Stimulated activated CD8-positive, alpha-beta memory T cell treated with anti-CD3 and anti-CD28 coated beads, Interleukin-7, amount 100 ng/mL, for 48 hours (primary cell): ENCODE measurements at regions not wholly inside any gene's neighbourhood (a gene's known extent, or its start where the extent isn't known, plus 50 kb on each side); places are given as distances from the start of the nearest gene placed in this dataset.

ENCODE experiments used
- DNase-seq, 2 donors: peaks; one replicate each; pipeline ENCODE4 v3.0.0-alpha.2; 2020; ENCODE audit warnings: low read depth in 1 of 2; ENCODE audit errors: extremely low read depth in 1 of 2

GRCh38 chr2:121860033-121860757, 104.7 kb downstream of the TSN start:
- DNase-seq = no peak

DNA sequence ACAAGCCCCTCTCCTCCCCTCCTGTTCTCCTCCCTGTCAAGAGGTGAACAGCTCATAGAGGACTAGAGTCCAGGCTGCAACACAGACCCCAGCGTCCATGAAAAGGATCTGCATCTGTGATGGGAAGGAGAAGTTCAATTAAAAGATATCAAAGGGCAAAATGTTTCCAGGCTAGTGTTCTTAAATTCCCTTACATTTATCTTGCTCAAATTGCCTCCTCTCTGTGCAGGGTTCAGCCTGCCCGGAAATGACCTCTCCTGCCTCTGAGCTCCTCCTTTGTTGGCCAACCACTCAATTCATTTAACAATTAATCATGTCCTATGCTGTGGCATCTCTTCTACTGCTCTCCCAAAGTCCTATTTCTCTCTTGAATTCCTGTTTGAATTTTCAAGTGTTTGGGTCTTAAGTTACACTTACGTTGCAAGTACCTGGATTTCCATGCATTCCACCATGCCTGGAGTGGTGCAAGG, 105.3 kb downstream of the TSN start:
- no peak for DNase-seq

- DNase-seq = no peak
These were observed 106.8 kb downstream of the TSN start for GRCh38 chr2:121862286-121862685.

GRCh38 chr2:121865914-121866313, 110.5 kb downstream of the TSN start:
- no peak for DNase-seq

- DNase-seq = no peak
These were observed 111.3 kb downstream of the TSN start for GRCh38 chr2:121866789-121867188.

GRCh38 chr2:121868652-121869051, 113.2 kb downstream of the TSN start:
- no peak for DNase-seq

- no peak for DNase-seq
These were observed 113.9 kb downstream of the TSN start for GRCh38 chr2:121869363-121869762.

DNA sequence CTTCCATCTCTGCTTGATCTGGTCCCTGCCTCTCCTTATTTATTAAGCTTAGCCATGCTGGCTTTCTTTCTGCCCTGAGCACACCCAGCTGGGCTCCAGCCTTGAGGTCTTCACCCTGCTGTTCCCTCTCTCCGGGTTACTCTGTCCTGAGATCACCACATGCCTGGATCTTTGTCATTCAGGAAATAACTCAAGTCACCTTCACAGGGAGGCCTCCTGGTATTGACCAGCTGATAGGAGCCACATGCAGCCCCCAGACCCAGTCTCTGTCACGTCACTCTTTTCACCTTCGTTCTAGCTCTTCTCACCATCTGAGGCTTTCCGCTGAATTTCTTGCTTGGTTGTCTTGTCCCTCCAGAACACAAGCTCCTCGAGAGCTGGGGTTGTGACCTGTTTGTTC, 114.4 kb downstream of the TSN start:
- no peak for DNase-seq

GRCh38 chr2:121872651-121873050, 117.2 kb downstream of the TSN start:
- DNase-seq = no peak

GRCh38 chr2:121873864-121874263, 118.4 kb downstream of the TSN start:
- DNase-seq = no peak

- no peak for DNase-seq
These were observed 120.2 kb downstream of the TSN start for GRCh38 chr2:121875585-121876185.

DNA sequence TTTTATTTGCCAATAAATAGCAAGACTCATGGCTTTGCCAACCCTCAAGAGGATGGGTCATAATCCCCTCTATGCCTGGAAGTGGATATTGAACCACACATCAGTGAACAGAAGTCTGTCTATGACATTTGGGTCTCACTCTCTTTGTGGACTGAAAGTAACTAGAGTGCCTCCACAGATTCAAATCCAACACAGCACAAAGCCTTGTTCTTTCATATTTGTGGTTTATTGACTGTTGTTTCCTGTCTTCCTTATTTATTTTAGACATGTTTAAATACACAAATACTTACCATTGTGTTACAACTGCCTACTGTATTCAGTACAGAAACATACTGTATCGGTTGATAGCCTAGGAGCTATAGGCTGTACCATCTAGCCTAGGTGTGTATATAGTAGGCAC, 121.9 kb downstream of the TSN start:
- DNase-seq = no peak

DNA sequence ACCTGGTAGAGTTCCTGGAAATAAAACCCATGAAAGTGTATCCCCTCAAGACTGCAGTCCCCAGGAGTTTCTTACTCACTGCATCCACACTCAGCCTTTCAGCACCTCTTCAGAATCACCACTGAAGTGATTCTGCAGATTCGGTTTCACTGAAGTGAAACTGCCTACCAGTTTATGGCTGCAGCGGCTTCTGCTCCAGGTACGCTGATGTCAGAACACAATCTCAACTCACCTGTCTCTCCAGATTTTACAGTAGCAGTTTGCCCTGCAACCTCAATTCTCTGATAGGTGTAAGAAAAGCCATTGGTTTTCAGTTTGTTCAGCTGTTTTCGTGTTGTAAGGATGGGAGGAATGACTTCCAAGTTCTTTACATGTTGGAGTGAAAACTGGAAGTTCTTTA, 124.8 kb downstream of the TSN start:
- DNase-seq = no peak

DNA sequence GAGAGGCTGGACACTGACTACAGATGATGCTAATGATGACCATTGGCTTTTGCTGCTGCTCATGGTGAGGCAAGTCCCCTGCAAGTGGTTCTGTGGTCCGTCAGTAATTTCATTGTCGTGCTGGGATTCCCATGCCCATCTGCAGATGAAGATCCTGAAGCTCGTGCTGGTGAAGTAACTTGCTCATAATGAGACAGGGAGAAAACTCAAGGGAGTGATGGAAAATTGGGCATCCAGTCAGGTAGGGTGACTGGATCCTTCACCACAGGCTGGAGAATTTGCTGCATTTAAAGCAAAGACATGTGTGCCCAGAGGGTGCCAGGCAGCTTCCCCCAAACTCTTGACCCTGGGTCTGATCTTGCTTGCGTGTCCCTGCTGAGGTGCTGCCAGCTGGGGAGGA, 125.6 kb downstream of the TSN start:
- no peak for DNase-seq

- DNase-seq = no peak
These were observed 126.5 kb downstream of the TSN start for GRCh38 chr2:121881950-121882349.

GRCh38 chr2:121884078-121884477, 128.6 kb downstream of the TSN start:
- no peak for DNase-seq

GRCh38 chr2:121884511-121884921, 129.1 kb downstream of the TSN start:
- no peak for DNase-seq

GRCh38 chr2:121886059-121886458, 130.6 kb downstream of the TSN start:
- DNase-seq = no peak

GRCh38 chr2:121887513-121888188, 132.2 kb downstream of the TSN start:
- no peak for DNase-seq

DNA sequence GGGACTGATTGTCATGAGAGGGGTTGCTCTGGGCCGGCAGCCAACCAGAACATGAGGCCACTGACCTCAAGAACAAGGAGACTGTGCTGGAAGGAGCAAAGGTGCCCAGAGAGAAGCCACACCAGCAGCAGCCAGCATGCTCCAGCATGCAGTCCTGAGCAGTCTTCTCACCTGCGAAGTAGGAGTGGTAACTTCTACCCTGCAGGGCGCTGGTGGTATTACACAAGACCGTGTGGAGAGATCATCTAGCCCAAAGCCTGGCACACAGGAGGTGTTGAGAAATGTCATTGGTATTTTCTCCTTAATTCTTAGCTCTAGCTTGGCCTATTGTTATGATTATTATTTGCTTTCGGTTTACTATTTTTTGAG, 132.7 kb downstream of the TSN start:
- no peak for DNase-seq

- DNase-seq = no peak
These were observed 134.6 kb downstream of the TSN start for GRCh38 chr2:121890041-121890440.
